Mesendoderm (in vitro differentiated cells): ENCODE measurements at regions not wholly inside any gene's neighbourhood (a gene's known extent, or its start where the extent isn't known, plus 50 kb on each side); places are given as distances from the start of the nearest gene placed in this dataset.

Experiments
- DNase-seq: peaks from one replicate; pipeline ENCODE4 v3.0.0; 2013
- H2AK5ac ChIP-seq: 2 replicates; pipeline ENCODE4 v1.6.1; 2013; ENCODE audit warnings: low read length, inconsistent platforms
- H2BK120ac ChIP-seq: 2 replicates; pipeline ENCODE4 v1.6.1; 2013; ENCODE audit warnings: low read depth, mild to moderate bottlenecking, low read length, moderate library complexity, mixed read lengths
- H2BK15ac ChIP-seq: replicated peaks from 2 replicates; pipeline ENCODE4 v1.6.1; 2013; ENCODE audit warnings: low read depth, mild to moderate bottlenecking, moderate library complexity
- H2BK5ac ChIP-seq: 2 replicates; pipeline ENCODE4 v1.6.1; 2013; ENCODE audit warnings: low read length, inconsistent platforms
- H3K18ac ChIP-seq: 2 replicates; pipeline ENCODE4 v1.6.1; 2013; ENCODE audit warnings: mild to moderate bottlenecking, low read length, mixed read lengths
- H3K23ac ChIP-seq: one replicate; pipeline ENCODE4 v1.6.1; 2013; ENCODE audit warnings: low read length
- H3K27ac ChIP-seq: 2 replicates; pipeline ENCODE4 v1.5.1; 2013; ENCODE audit warnings: low read depth, mild to moderate bottlenecking, inconsistent platforms, low read length, moderate library complexity
- H3K27me3 ChIP-seq: 2 replicates; pipeline ENCODE4 v1.6.1; 2013; ENCODE audit warnings: low read length, control low read depth, mild to moderate bottlenecking, inconsistent platforms; ENCODE audit not compliant: insufficient read depth, poor library complexity
- H3K36me3 ChIP-seq: 2 replicates; pipeline ENCODE4 v1.6.1; 2013; ENCODE audit warnings: low read length, inconsistent platforms; ENCODE audit not compliant: control insufficient read depth, insufficient read depth
- H3K4ac ChIP-seq: one replicate; pipeline ENCODE4 v1.6.1; 2013; ENCODE audit warnings: low read depth, mild to moderate bottlenecking, low read length, moderate library complexity
- H3K4me1 ChIP-seq: 2 replicates; pipeline ENCODE4 v1.6.1; 2013; ENCODE audit warnings: low read depth, low read length, inconsistent platforms; ENCODE audit not compliant: control insufficient read depth
- H3K4me2 ChIP-seq: 2 replicates; pipeline ENCODE4 v1.6.1; 2013; ENCODE audit warnings: low read length
- H3K4me3 ChIP-seq: 2 replicates; pipeline ENCODE4 v1.5.1; 2013; ENCODE audit warnings: mild to moderate bottlenecking, low read length
- H3K56ac ChIP-seq: one replicate; pipeline ENCODE4 v1.6.1; 2013; ENCODE audit warnings: low read length
- H3K79me1 ChIP-seq: 2 replicates; pipeline ENCODE4 v1.6.1; 2013; ENCODE audit warnings: low read length, inconsistent platforms
- H3K79me2 ChIP-seq: 2 replicates; pipeline ENCODE4 v1.6.1; 2013; ENCODE audit warnings: mild to moderate bottlenecking, low read length; ENCODE audit not compliant: control insufficient read depth, insufficient read depth
- H3K9ac ChIP-seq: 2 replicates; pipeline ENCODE4 v1.6.1; 2013; ENCODE audit warnings: low read length, inconsistent platforms
- H4K5ac ChIP-seq: one replicate; pipeline ENCODE4 v1.6.1; 2013; ENCODE audit warnings: low read length
- H4K8ac ChIP-seq: one replicate; pipeline ENCODE4 v1.6.1; 2013; ENCODE audit warnings: low read depth, mild to moderate bottlenecking, control low read depth, low read length, moderate library complexity
- WGBS: extraction: QIAGEN DNeasy Blood & Tissue Kit; methylation state at CpG from one replicate; pipeline ENCODE4 v1.1.7; 2013; ENCODE audit warnings: low lambda C conversion rate, missing lambda C conversion rate; ENCODE audit not compliant: insufficient coverage; ENCODE audit errors: extremely low coverage; 5-methylcytosine and 5-hydroxymethylcytosine counted together

- H3K56ac ChIP-seq = no peak overlapping the region
- H3K27ac ChIP-seq = no peak overlapping the region
- H3K79me1 ChIP-seq = no peaks in the 10 kb centered on the region
- no peak overlapping the region for H3K4me2 ChIP-seq
- no CpG with 5 or more reads among the region's 7 CpGs for WGBS
- DNase-seq = no peak
- no peak overlapping the region for H3K23ac ChIP-seq
- no peaks in the 10 kb centered on the region for H3K27me3 ChIP-seq
- H4K8ac ChIP-seq = no peak overlapping the region
- H3K9ac ChIP-seq = no peak overlapping the region
- H2BK5ac ChIP-seq = no peak overlapping the region
- H3K4ac ChIP-seq = peak overlapping the region; percentile 16
- no peak overlapping the region for H2BK120ac ChIP-seq
- H3K79me2 ChIP-seq = no peaks in the 10 kb centered on the region
- H3K4me1 ChIP-seq = no peaks in the 10 kb centered on the region
- no peak overlapping the region for H3K18ac ChIP-seq
- no peak overlapping the region for H2AK5ac ChIP-seq
- no peak overlapping the region for H4K5ac ChIP-seq
- no peak overlapping the region for H2BK15ac ChIP-seq
- H3K36me3 ChIP-seq = no peaks in the 10 kb centered on the region
- H3K4me3 ChIP-seq = no peak overlapping the region
These were observed 648.5 kb downstream of the RNF144B start for GRCh38 chr6:19035461-19036195.

GRCh38 chr6:19036196-19036555, 649.0 kb downstream of the RNF144B start:
- Histone ChIP-seq H2BK5ac (no peak overlapping the region), H3K79me1 (no peaks in the 10 kb centered on the region), H3K36me3 (no peaks in the 10 kb centered on the region), H3K27ac (no peak overlapping the region), H4K8ac (no peak overlapping the region), H3K56ac (no peak overlapping the region), H2AK5ac (no peak overlapping the region), H3K4ac (no peak overlapping the region), H3K18ac (no peak overlapping the region), H2BK15ac (no peak overlapping the region), H3K4me3 (no peak overlapping the region), H2BK120ac (no peak overlapping the region), H3K4me2 (no peak overlapping the region), H3K27me3 (no peaks in the 10 kb centered on the region), H3K4me1 (no peaks in the 10 kb centered on the region), H3K79me2 (no peaks in the 10 kb centered on the region), H3K23ac (no peak overlapping the region), H4K5ac (no peak overlapping the region), H3K9ac (no peak overlapping the region)
- no CpG with 5 or more reads among the region's 2 CpGs for WGBS
- DNase-seq = no peak

GRCh38 chr6:19037607-19038006, 650.5 kb downstream of the RNF144B start:
- no peak overlapping the region for H3K27ac ChIP-seq
- no peak overlapping the region for H3K4me2 ChIP-seq
- H3K36me3 ChIP-seq = no peaks in the 10 kb centered on the region
- no peak overlapping the region for H4K5ac ChIP-seq
- no peak overlapping the region for H3K23ac ChIP-seq
- H3K79me2 ChIP-seq = no peaks in the 10 kb centered on the region
- no peak overlapping the region for H2AK5ac ChIP-seq
- no peak overlapping the region for H3K4ac ChIP-seq
- no peak overlapping the region for H3K4me3 ChIP-seq
- no peak overlapping the region for H3K9ac ChIP-seq
- no peaks in the 10 kb centered on the region for H3K27me3 ChIP-seq
- no peak overlapping the region for H3K56ac ChIP-seq
- H3K18ac ChIP-seq = no peak overlapping the region
- H2BK5ac ChIP-seq = no peak overlapping the region
- DNase-seq = no peak
- no CpG with 5 or more reads among the region's 4 CpGs for WGBS
- no peaks in the 10 kb centered on the region for H3K79me1 ChIP-seq
- no peak overlapping the region for H2BK15ac ChIP-seq
- no peak overlapping the region for H4K8ac ChIP-seq
- no peaks in the 10 kb centered on the region for H3K4me1 ChIP-seq
- no peak overlapping the region for H2BK120ac ChIP-seq

GRCh38 chr6:19039287-19039686, 652.1 kb downstream of the RNF144B start:
- H3K56ac ChIP-seq = no peak overlapping the region
- H3K23ac ChIP-seq = peak overlapping the region; percentile 48
- no peak overlapping the region for H3K27ac ChIP-seq

GRCh38 chr6:19041906-19042305, 654.8 kb downstream of the RNF144B start:
- H3K4me1 ChIP-seq = no peaks in the 10 kb centered on the region
- H2AK5ac ChIP-seq = no peak overlapping the region
- no peak overlapping the region for H3K4ac ChIP-seq
- WGBS = no CpG with 5 or more reads among the region's 6 CpGs
- no peak overlapping the region for H4K8ac ChIP-seq
- no peak overlapping the region for H3K56ac ChIP-seq
- no peak overlapping the region for H3K27ac ChIP-seq
- DNase-seq = peak; percentile 42
- H3K9ac ChIP-seq = no peak overlapping the region
- H3K79me1 ChIP-seq = no peaks in the 10 kb centered on the region
- H2BK15ac ChIP-seq = no peak overlapping the region
- H3K27me3 ChIP-seq = no peaks in the 10 kb centered on the region
- no peak overlapping the region for H2BK120ac ChIP-seq
- H3K23ac ChIP-seq = no peak overlapping the region
- H3K36me3 ChIP-seq = no peaks in the 10 kb centered on the region
- no peak overlapping the region for H2BK5ac ChIP-seq
- H3K79me2 ChIP-seq = no peaks in the 10 kb centered on the region
- no peak overlapping the region for H3K18ac ChIP-seq
- no peak overlapping the region for H4K5ac ChIP-seq
- H3K4me2 ChIP-seq = no peak overlapping the region
- H3K4me3 ChIP-seq = no peak overlapping the region

More at GRCh38 chr6:19039287-19039686, 652.1 kb downstream of the RNF144B start:
- Histone ChIP-seq H3K79me1 (no peaks in the 10 kb centered on the region), H2BK120ac (no peak overlapping the region), H3K4ac (no peak overlapping the region), H2BK5ac (no peak overlapping the region), H3K18ac (no peak overlapping the region), H3K36me3 (no peaks in the 10 kb centered on the region), H3K9ac (no peak overlapping the region), H3K27me3 (no peaks in the 10 kb centered on the region), H2BK15ac (no peak overlapping the region), H3K4me1 (no peaks in the 10 kb centered on the region), H2AK5ac (no peak overlapping the region), H3K79me2 (no peaks in the 10 kb centered on the region), H4K8ac (no peak overlapping the region), H3K4me2 (no peak overlapping the region), H3K4me3 (no peak overlapping the region), H4K5ac (no peak overlapping the region)
- DNase-seq = no peak

- Histone ChIP-seq H3K79me2 (no peaks in the 10 kb centered on the region), H3K23ac (no peak overlapping the region), H3K27ac (no peak overlapping the region), H4K8ac (no peak overlapping the region), H3K18ac (peak overlapping the region; percentile 12), H2BK120ac (no peak overlapping the region), H3K4me1 (no peaks in the 10 kb centered on the region), H2BK15ac (no peak overlapping the region), H3K36me3 (no peaks in the 10 kb centered on the region), H3K4me3 (no peak overlapping the region), H3K4ac (no peak overlapping the region), H3K27me3 (no peaks in the 10 kb centered on the region), H4K5ac (no peak overlapping the region), H3K4me2 (no peak overlapping the region), H3K79me1 (no peaks in the 10 kb centered on the region), H2BK5ac (no peak overlapping the region), H3K9ac (no peak overlapping the region), H3K56ac (no peak overlapping the region), H2AK5ac (no peak overlapping the region)
- DNase-seq = no peak
- WGBS = no CpG with 5 or more reads among the region's 5 CpGs
These were observed 655.3 kb downstream of the RNF144B start for GRCh38 chr6:19042420-19042819.
